ENCODE measurements at regions not wholly inside any gene's neighbourhood (a gene's known extent, or its start where the extent isn't known, plus 50 kb on each side); places are given as distances from the start of the nearest gene placed in this dataset.

DNA sequence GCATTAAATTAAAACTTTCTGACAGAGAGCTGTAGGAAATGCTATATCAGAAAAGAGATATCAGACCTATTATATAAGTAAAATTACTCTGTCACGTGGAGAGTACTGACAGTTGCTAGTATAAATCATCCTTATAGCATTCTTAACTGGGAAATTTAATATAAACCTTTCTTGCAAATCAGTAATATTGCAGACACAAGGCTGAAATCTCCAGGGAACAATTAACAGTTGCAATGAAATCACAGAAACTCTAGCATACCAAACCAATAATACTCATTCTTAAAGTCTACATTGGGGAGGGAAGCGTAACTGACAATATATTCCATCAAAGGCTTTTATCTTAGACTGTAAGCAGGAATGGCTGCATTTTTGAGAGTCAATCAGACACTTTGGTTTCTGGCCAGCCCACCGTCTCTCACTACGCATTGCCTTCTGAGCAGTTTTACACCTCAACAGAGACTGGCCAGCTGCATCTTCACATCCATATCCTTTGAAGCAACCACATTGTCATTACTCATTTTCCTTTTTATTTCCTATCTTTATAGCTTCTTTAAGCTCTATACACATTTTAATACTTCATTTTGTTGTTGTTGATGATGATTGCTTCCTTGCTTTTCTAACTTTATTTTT is 536.0 kb upstream of the CDH2 start:
- H4K20me1 ChIP-seq (replicated peaks in 1 of 2; ENCODE audit: control insufficient read depth in 1 of 2, insufficient read depth in 2 of 2, low read length in 2 of 2): no peaks in the 10 kb centered on the region
- H2BK15ac ChIP-seq (ENCODE audit: low read length): no peak overlapping the region
- H3K23ac ChIP-seq (ENCODE audit: insufficient read length): no peak overlapping the region
- TF ChIP-seq CHD2 (IDR thresholded peaks at IDR 0.05; ENCODE audit: low read length): no peak
- H3K9me3 ChIP-seq (ENCODE audit: insufficient read depth in 2 of 2, low read depth in 1 of 2, low read length in 1 of 2): no peaks in the 10 kb centered on the region
- no peak overlapping the region for H2BK120ac ChIP-seq (replicated peaks; ENCODE audit: low read depth, low read length)
- CTCF ChIA-PET (ENCODE audit: partially characterized antibody): no interaction called here
- no peak overlapping the region for H3K4ac ChIP-seq (replicated peaks; ENCODE audit: insufficient read length, low read depth, low read length)
- no peak overlapping the region for H2BK5ac ChIP-seq (ENCODE audit: low read depth, low read length)
- no peak overlapping the region for H4K91ac ChIP-seq (replicated peaks; ENCODE audit: insufficient read length, low read length)
- no peak overlapping the region for H3K56ac ChIP-seq (replicated peaks; ENCODE audit: insufficient read length, low read depth, low read length)
- no peaks in the 10 kb centered on the region for H3K23me2 ChIP-seq (ENCODE audit: low read depth, low read length)
- H3K14ac ChIP-seq (ENCODE audit: insufficient read length): no peak overlapping the region
- H2BK20ac ChIP-seq (ENCODE audit: low read length): no peak overlapping the region
- H2BK12ac ChIP-seq (ENCODE audit: low read depth, low read length): no peak overlapping the region
- no peak overlapping the region for H2AK5ac ChIP-seq (ENCODE audit: low read depth, low read length)
- no peak overlapping the region for H2AFZ ChIP-seq (ENCODE audit: low read length)
- no peaks in the 10 kb centered on the region for H3K79me2 ChIP-seq (ENCODE audit: control insufficient read depth in 1 of 2, insufficient read depth in 2 of 2, low read length in 2 of 2)
- H3K4me3 ChIP-seq (ENCODE audit: extremely low read depth in 1 of 4, insufficient read depth in 2 of 4, low read depth in 3 of 4, low read length in 4 of 4): no peak overlapping the region
- no peak for FAIRE-seq
- DNase-seq (ENCODE audit: low read depth in 1 of 2, low spot score in 2 of 2): no peak
- no peak overlapping the region for H3K9ac ChIP-seq (replicated peaks in 1 of 4; ENCODE audit: extremely low read depth in 1 of 4, low read depth in 3 of 4, low read length in 3 of 4)
- H3K27me3 ChIP-seq (replicated peaks in 1 of 4; ENCODE audit: control insufficient read depth in 3 of 4, extremely low read depth in 1 of 4, insufficient read depth in 3 of 4, low read length in 3 of 4): no peaks in the 10 kb centered on the region
- no peak overlapping the region for H4K8ac ChIP-seq (ENCODE audit: extremely low read depth, insufficient read depth, low read length)
- 90% methylated on average over 4 of the region's 4 CpGs; no CpG with 5 or more reads in 1 of the 2 experiments for whole genome bisulfite sequencing, 2 experiments (ENCODE audit: extremely low coverage in 1 of 2, insufficient coverage in 1 of 2, insufficient read length in 1 of 2, insufficient replicate concordance in 2 of 2, low coverage in 1 of 2, low lambda C conversion rate in 2 of 2, missing lambda C conversion rate in 1 of 2)
- H3K79me1 ChIP-seq (ENCODE audit: low read depth, low read length): no peaks in the 10 kb centered on the region
- no peak overlapping the region for H4K5ac ChIP-seq (ENCODE audit: insufficient read length, low read depth, low read length)
- POLR2A ChIA-PET (ENCODE audit: partially characterized antibody): no interaction called here
- H3K18ac ChIP-seq (ENCODE audit: extremely low read depth, low read length): no peak overlapping the region
- H3K4me1 ChIP-seq (replicated peaks in 1 of 4; ENCODE audit: control insufficient read depth in 3 of 4, insufficient read depth in 4 of 4, low read length in 3 of 4): peaks cover 0 to 14% (median 4%) of the 10 kb centered on the region in 4 experiments; a peak in 3 of 7 replicates
- no peak overlapping the region for H3K4me2 ChIP-seq (ENCODE audit: insufficient read depth in 1 of 2, low read depth in 2 of 2, low read length in 2 of 2)
- H3K36me3 ChIP-seq (ENCODE audit: control insufficient read depth in 2 of 4, insufficient read depth in 4 of 4, low read length in 3 of 4): no peaks in the 10 kb centered on the region
- no peak overlapping the region for H3K27ac ChIP-seq (ENCODE audit: low read depth, low read length)
